ENCODE measurements at regions not wholly inside any gene's neighbourhood (a gene's known extent, or its start where the extent isn't known, plus 50 kb on each side); places are given as distances from the start of the nearest gene placed in this dataset.

- no peak for TF ChIP-seq EP300 (IDR thresholded peaks at IDR 0.05; ENCODE audit: low read depth)
- TF ChIP-seq, protein P1, sequence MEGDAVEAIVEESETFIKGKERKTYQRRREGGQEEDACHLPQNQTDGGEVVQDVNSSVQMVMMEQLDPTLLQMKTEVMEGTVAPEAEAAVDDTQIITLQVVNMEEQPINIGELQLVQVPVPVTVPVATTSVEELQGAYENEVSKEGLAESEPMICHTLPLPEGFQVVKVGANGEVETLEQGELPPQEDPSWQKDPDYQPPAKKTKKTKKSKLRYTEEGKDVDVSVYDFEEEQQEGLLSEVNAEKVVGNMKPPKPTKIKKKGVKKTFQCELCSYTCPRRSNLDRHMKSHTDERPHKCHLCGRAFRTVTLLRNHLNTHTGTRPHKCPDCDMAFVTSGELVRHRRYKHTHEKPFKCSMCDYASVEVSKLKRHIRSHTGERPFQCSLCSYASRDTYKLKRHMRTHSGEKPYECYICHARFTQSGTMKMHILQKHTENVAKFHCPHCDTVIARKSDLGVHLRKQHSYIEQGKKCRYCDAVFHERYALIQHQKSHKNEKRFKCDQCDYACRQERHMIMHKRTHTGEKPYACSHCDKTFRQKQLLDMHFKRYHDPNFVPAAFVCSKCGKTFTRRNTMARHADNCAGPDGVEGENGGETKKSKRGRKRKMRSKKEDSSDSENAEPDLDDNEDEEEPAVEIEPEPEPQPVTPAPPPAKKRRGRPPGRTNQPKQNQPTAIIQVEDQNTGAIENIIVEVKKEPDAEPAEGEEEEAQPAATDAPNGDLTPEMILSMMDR (IDR thresholded peaks at IDR 0.05) = no peak
- TF ChIP-seq POLR2A (IDR thresholded peaks at IDR 0.05) = no peak
Measured at GRCh38 chr4:10734697-10735096, 50.1 kb upstream of the CLNK start.
